SK-N-SH treated with all-trans-retinoic acid at 6 μM for 48 hours (cell line): ENCODE measurements at regions not wholly inside any gene's neighbourhood (a gene's known extent, or its start where the extent isn't known, plus 50 kb on each side); places are given as distances from the start of the nearest gene placed in this dataset.
"Not testable (repeated sequence)": the region's sequence is repeated elsewhere in the genome, so short reads cannot be mapped to it uniquely, and the experiment has no call there.

Experiments
- ISL1 ChIP-seq: fragments of 250-450 bp; sonication (Bioruptor Pico); IDR thresholded peaks from 2 replicates; pipeline ENCODE4 v2.1.2; 2022; ENCODE audit warnings: mild to moderate bottlenecking, moderate library complexity
- POU6F1 ChIP-seq: fragments of 250-450 bp; sonication (Bioruptor Pico); IDR thresholded peaks from 2 replicates; pipeline ENCODE4 v1.8.0; 2021; ENCODE audit warnings: low read depth, mild to moderate bottlenecking, moderate library complexity, borderline replicate concordance
- PPARA ChIP-seq: fragments of 250-450 bp; sonication (Bioruptor Pico); IDR thresholded peaks from 2 replicates; pipeline ENCODE4 v1.5.0; 2020; ENCODE audit warnings: mild to moderate bottlenecking, borderline replicate concordance
- RARB ChIP-seq: fragments of 250-450 bp; sonication (Bioruptor Pico); IDR thresholded peaks from 2 replicates; pipeline ENCODE4 v1.8.0; 2021; ENCODE audit warnings: mild to moderate bottlenecking, moderate library complexity
- TOX ChIP-seq: fragments of 250-450 bp; sonication (Bioruptor Pico); IDR thresholded peaks from 2 replicates; pipeline ENCODE4 v1.8.0; 2021; ENCODE audit warnings: mild to moderate bottlenecking, moderate library complexity, borderline replicate concordance
- ZFP30 ChIP-seq: fragments of 450-650 bp; formaldehyde crosslinking; IDR thresholded peaks from 2 replicates; pipeline ENCODE4 v1.5.0; 2022; ENCODE audit warnings: mild to moderate bottlenecking, moderate library complexity
- TF ChIP-seq, protein P1 (sequence below): fragments of 250-450 bp; sonication (Bioruptor Pico); IDR thresholded peaks from 2 replicates; pipeline ENCODE4 v1.8.0; 2020; ENCODE audit warnings: mild to moderate bottlenecking, moderate library complexity, borderline replicate concordance

DNA sequence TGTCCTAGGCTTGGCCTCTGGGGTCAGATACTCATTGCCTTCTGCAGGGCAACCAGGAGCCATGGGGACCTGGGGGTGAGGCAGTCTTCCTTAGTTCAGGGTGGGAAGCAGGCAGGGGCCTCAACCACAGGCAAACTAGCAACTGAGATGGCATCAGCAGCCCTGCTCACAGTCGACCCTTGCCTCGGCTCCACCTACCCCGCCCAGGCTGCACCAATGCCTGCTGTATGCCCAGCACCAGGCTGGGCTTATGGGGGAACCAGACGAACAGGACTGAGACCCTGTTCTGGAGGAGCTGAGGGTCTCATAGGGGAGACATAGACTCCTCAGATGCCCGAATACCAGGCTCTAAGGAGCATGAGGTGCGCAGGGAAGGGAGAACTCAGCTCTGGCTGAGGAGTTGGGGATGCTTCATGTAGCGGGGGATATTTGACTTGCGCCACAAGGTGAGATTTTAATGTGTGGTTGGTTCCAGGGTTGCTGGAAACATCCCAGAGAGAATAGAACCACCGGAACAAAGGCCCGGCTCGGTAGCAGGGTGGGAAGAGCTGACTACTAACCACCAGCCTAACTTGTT is 78.4 kb upstream of the GOLGA6L4 start:
- TF ChIP-seq TOX; POU6F1 (CRISPR knock-in tag); RARB (CRISPR knock-in tag); ZFP30 (CRISPR knock-in tag); PPARA; ISL1: not testable (repeated sequence)
- TF ChIP-seq, protein P1, sequence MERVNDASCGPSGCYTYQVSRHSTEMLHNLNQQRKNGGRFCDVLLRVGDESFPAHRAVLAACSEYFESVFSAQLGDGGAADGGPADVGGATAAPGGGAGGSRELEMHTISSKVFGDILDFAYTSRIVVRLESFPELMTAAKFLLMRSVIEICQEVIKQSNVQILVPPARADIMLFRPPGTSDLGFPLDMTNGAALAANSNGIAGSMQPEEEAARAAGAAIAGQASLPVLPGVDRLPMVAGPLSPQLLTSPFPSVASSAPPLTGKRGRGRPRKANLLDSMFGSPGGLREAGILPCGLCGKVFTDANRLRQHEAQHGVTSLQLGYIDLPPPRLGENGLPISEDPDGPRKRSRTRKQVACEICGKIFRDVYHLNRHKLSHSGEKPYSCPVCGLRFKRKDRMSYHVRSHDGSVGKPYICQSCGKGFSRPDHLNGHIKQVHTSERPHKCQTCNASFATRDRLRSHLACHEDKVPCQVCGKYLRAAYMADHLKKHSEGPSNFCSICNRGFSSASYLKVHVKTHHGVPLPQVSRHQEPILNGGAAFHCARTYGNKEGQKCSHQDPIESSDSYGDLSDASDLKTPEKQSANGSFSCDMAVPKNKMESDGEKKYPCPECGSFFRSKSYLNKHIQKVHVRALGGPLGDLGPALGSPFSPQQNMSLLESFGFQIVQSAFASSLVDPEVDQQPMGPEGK (CRISPR knock-in tag) = not testable (repeated sequence)
